HCT116 (cell line): ENCODE measurements at regions not wholly inside any gene's neighbourhood (a gene's known extent, or its start where the extent isn't known, plus 50 kb on each side); places are given as distances from the start of the nearest gene placed in this dataset.

ENCODE experiments used
- CEBPB ChIP-seq: IDR thresholded peaks from 2 replicates; pipeline ENCODE4 v1.6.1; 2012; ENCODE audit warnings: low read depth
- EZH2 ChIP-seq: fragments of 200-600 bp; sonication (generic); IDR thresholded peaks from 2 replicates; pipeline ENCODE4 v1.6.1; 2017; ENCODE audit warnings: antibody characterized with exemption, mixed run types
- EZH2phosphoT487 ChIP-seq: fragments of 200-600 bp; IDR thresholded peaks from 2 replicates; pipeline ENCODE4 v1.6.1; 2018; ENCODE audit warnings: antibody characterized with exemption, borderline replicate concordance
- POLR2AphosphoS5 ChIP-seq: IDR thresholded peaks from 2 replicates; pipeline ENCODE4 v1.6.1; 2011; ENCODE audit warnings: mild to moderate bottlenecking, low read depth, low read length, moderate library complexity
- RAD21 ChIP-seq: IDR thresholded peaks from 2 replicates; pipeline ENCODE4 v1.6.1; 2012; ENCODE audit warnings: low read depth, mild to moderate bottlenecking
- SP1 ChIP-seq: IDR thresholded peaks from 2 replicates; pipeline ENCODE4 v1.6.1; 2012; ENCODE audit warnings: low read depth
- TCF7L2 ChIP-seq: IDR thresholded peaks from 2 replicates; pipeline ENCODE4 v1.7.0; 2011; ENCODE audit warnings: borderline replicate concordance, inconsistent platforms; ENCODE audit not compliant: insufficient read depth, insufficient read length; ENCODE audit errors: extremely low read depth
- YY1 ChIP-seq: IDR thresholded peaks from 2 replicates; pipeline ENCODE4 v1.6.1; 2011; ENCODE audit warnings: low read length, low read depth, moderate library complexity, mild to moderate bottlenecking; ENCODE audit not compliant: insufficient replicate concordance; ENCODE audit errors: extremely low read depth
- ZNF274 ChIP-seq: fragments of 200-500 bp; sonication (Bioruptor generic); IDR thresholded peaks from 2 replicates; pipeline ENCODE4 v1.6.1; 2014; ENCODE audit warnings: mild to moderate bottlenecking, low read depth, low read length, inconsistent platforms
- TF ChIP-seq, protein P1 (sequence below), 3 experiments: fragments of 200-600 bp in 1 of 3; sonication (generic) in 1 of 3; IDR thresholded peaks in 2 of 3; conservative IDR thresholded peaks in 1 of 3; 2 replicates each; pipeline ENCODE4 v1.5.1; 2012 to 2017; ENCODE audit warnings: low read depth in 2 of 3, low read length in 2 of 3, antibody characterized with exemption in 1 of 3, borderline replicate concordance in 1 of 3, control low read depth in 1 of 3, mild to moderate bottlenecking in 1 of 3, mixed read lengths in 1 of 3, mixed run types in 1 of 3, moderate library complexity in 1 of 3; ENCODE audit not compliant: insufficient read depth in 1 of 3
- TF ChIP-seq, protein P2 (sequence below): IDR thresholded peaks from 2 replicates; pipeline ENCODE4 v1.6.1; 2012

DNA sequence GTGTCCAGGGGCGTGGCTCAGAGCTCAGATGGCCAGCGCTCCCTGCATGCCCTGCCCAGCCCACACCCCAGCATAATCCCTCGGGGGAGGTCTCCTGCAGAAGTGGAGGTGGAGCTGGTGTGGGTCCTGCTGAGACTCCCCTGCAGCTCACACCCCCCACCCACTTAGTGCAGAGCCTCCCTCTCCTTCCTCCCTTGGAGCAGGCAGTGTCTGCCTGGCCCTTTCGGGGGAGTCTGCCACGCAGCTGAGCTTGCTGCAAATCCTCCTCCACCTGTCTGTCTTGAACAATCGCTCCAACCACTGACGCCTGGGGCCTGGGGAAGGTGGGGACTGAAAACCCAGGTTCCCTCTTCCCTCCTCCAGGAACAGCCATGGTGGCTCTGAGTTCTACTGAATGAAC, 219.7 kb upstream of the PPP2R2D start:
- TF ChIP-seq, protein P1, sequence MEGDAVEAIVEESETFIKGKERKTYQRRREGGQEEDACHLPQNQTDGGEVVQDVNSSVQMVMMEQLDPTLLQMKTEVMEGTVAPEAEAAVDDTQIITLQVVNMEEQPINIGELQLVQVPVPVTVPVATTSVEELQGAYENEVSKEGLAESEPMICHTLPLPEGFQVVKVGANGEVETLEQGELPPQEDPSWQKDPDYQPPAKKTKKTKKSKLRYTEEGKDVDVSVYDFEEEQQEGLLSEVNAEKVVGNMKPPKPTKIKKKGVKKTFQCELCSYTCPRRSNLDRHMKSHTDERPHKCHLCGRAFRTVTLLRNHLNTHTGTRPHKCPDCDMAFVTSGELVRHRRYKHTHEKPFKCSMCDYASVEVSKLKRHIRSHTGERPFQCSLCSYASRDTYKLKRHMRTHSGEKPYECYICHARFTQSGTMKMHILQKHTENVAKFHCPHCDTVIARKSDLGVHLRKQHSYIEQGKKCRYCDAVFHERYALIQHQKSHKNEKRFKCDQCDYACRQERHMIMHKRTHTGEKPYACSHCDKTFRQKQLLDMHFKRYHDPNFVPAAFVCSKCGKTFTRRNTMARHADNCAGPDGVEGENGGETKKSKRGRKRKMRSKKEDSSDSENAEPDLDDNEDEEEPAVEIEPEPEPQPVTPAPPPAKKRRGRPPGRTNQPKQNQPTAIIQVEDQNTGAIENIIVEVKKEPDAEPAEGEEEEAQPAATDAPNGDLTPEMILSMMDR (IDR thresholded peaks at IDR 0.05 in 2 of 3, conservative IDR thresholded peaks at IDR 0.05 in 1 of 3; ENCODE audit: borderline replicate concordance in 1 of 3, insufficient read depth in 1 of 3, low read depth in 2 of 3, low read length in 2 of 3), result no peak
- no peak for TF ChIP-seq TCF7L2
- no peak for TF ChIP-seq SP1
- no peak for TF ChIP-seq EZH2
- TF ChIP-seq POLR2AphosphoS5, result no peak
- no peak for TF ChIP-seq YY1
- TF ChIP-seq, protein P2, sequence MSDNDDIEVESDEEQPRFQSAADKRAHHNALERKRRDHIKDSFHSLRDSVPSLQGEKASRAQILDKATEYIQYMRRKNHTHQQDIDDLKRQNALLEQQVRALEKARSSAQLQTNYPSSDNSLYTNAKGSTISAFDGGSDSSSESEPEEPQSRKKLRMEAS, result no peak
- TF ChIP-seq ZNF274, result no peak
- no peak for TF ChIP-seq EZH2phosphoT487
- TF ChIP-seq RAD21, result no peak
- TF ChIP-seq CEBPB, result no peak
